Astrocyte of the spinal cord (primary cell): ENCODE measurements at regions not wholly inside any gene's neighbourhood (a gene's known extent, or its start where the extent isn't known, plus 50 kb on each side); places are given as distances from the start of the nearest gene placed in this dataset.
A peak's percentile ranks its signal among the peaks of the same experiment; 100 is the strongest.

Source experiments
- DNase-seq: peaks from one replicate; pipeline ENCODE4 v3.0.0; 2011; ENCODE audit warnings: low read depth, low spot score
- H3K4me3 ChIP-seq: 2 replicates; pipeline ENCODE4 v1.5.1; 2011; ENCODE audit warnings: low read depth, mild to moderate bottlenecking, low read length, moderate library complexity
- CTCF ChIP-seq: IDR thresholded peaks from 2 replicates; pipeline ENCODE4 v1.5.1; 2012; ENCODE audit warnings: low read depth, mild to moderate bottlenecking, low read length, inconsistent platforms
- in situ Hi-C: cut with HindIII; loops from 2 replicates; pipeline ENCODE4 v1.10.0; 2017; ENCODE audit warnings: low sequenced_read_pairs

GRCh38 chr3:94414418-94414817 is 351.6 kb downstream of the NSUN3 start:
- H3K4me3 ChIP-seq: no peak overlapping the region
- no peak for TF ChIP-seq CTCF
- DNase-seq: no peak
- in situ Hi-C loops: no loop called here

GRCh38 chr3:94416768-94417167 is 353.9 kb downstream of the NSUN3 start:
- TF ChIP-seq CTCF: no peak
- H3K4me3 ChIP-seq: no peak overlapping the region
- DNase-seq: no peak
- in situ Hi-C loops: no loop called here

GRCh38 chr3:94417963-94418455 is 355.1 kb downstream of the NSUN3 start:
- in situ Hi-C loops: no loop called here

GRCh38 chr3:94420931-94421330 is 358.1 kb downstream of the NSUN3 start:
- H3K4me3 ChIP-seq: no peak overlapping the region
- DNase-seq: peak; percentile 54
- in situ Hi-C loops: no loop called here
- no peak for TF ChIP-seq CTCF

More at GRCh38 chr3:94417963-94418455, 355.1 kb downstream of the NSUN3 start:
- DNase-seq: no peak
- H3K4me3 ChIP-seq: no peak overlapping the region
- no peak for TF ChIP-seq CTCF

- peak; percentile 71 for DNase-seq
- TF ChIP-seq CTCF: no peak
- in situ Hi-C loops: no loop called here
- H3K4me3 ChIP-seq: no peak overlapping the region
Measured at GRCh38 chr3:94423578-94423977, 360.7 kb downstream of the NSUN3 start.

- no peak for DNase-seq
- no peak for TF ChIP-seq CTCF
- in situ Hi-C loops: no loop called here
- no peak overlapping the region for H3K4me3 ChIP-seq
Measured at GRCh38 chr3:94429517-94429916, 366.7 kb downstream of the NSUN3 start.
